Stimulated activated CD8-positive, alpha-beta memory T cell treated with anti-CD3 and anti-CD28 coated beads, Interleukin-2, amount 100 ng/mL, for 48 hours (primary cell): ENCODE measurements at regions not wholly inside any gene's neighbourhood (a gene's known extent, or its start where the extent isn't known, plus 50 kb on each side); places are given as distances from the start of the nearest gene placed in this dataset.
"Not testable (repeated sequence)": the region's sequence is repeated elsewhere in the genome, so short reads cannot be mapped to it uniquely, and the experiment has no call there.

Source experiments
- DNase-seq, 2 donors: peaks; one replicate each; pipeline ENCODE4 v3.0.0-alpha.2; 2020; ENCODE audit warnings: low read depth in 2 of 2

GRCh38 chr9:20238921-20239320 lies 383.4 kb downstream of the MLLT3 start:
- DNase-seq: no peak

- no peak for DNase-seq
Observed at GRCh38 chr9:20237686-20238085, 384.6 kb downstream of the MLLT3 start.

GRCh38 chr9:20236676-20237075 lies 385.6 kb downstream of the MLLT3 start:
- DNase-seq: no peak

- not testable (repeated sequence) for DNase-seq
Observed at GRCh38 chr9:20235206-20235605, 387.1 kb downstream of the MLLT3 start.

GRCh38 chr9:20228096-20228495 lies 394.2 kb downstream of the MLLT3 start:
- DNase-seq: no peak

- no peak for DNase-seq
Observed at GRCh38 chr9:20227166-20227874, 395.0 kb downstream of the MLLT3 start.

- no peak for DNase-seq
Observed at GRCh38 chr9:20226345-20226744, 396.0 kb downstream of the MLLT3 start.

GRCh38 chr9:20225826-20226225 lies 396.5 kb downstream of the MLLT3 start:
- DNase-seq: no peak

- DNase-seq: no peak
Observed at GRCh38 chr9:20224756-20225155, 397.5 kb downstream of the MLLT3 start.

- no peak for DNase-seq
Observed at GRCh38 chr9:20220286-20220685, 402.0 kb downstream of the MLLT3 start.

- DNase-seq: no peak
Observed at GRCh38 chr9:20219437-20219836, 402.9 kb downstream of the MLLT3 start.

- no peak for DNase-seq
Observed at GRCh38 chr9:20217596-20217995, 404.7 kb downstream of the MLLT3 start.

- DNase-seq: no peak
Observed at GRCh38 chr9:20216438-20216837, 405.9 kb downstream of the MLLT3 start.

- no peak for DNase-seq
Observed at GRCh38 chr9:20215552-20215951, 406.7 kb downstream of the MLLT3 start.

GRCh38 chr9:20212806-20213205 lies 409.5 kb downstream of the MLLT3 start:
- DNase-seq: no peak

GRCh38 chr9:20209391-20210340 lies 412.6 kb downstream of the MLLT3 start:
- peak; percentile 48 for DNase-seq

- DNase-seq: no peak
Observed at GRCh38 chr9:20208961-20209371, 413.3 kb downstream of the MLLT3 start.

- no peak for DNase-seq
Observed at GRCh38 chr9:20208226-20208625, 414.1 kb downstream of the MLLT3 start.

GRCh38 chr9:20207176-20207575 lies 415.1 kb downstream of the MLLT3 start:
- no peak for DNase-seq

GRCh38 chr9:20205821-20206220 lies 416.5 kb downstream of the MLLT3 start:
- DNase-seq: no peak

- DNase-seq: no peak
Observed at GRCh38 chr9:20200991-20201431, 412.2 kb upstream of the SLC24A2 start.

GRCh38 chr9:20200581-20200980 lies 411.7 kb upstream of the SLC24A2 start:
- no peak for DNase-seq

- DNase-seq: no peak
Observed at GRCh38 chr9:20199111-20199510, 410.3 kb upstream of the SLC24A2 start.
